ENCODE measurements at regions not wholly inside any gene's neighbourhood (a gene's known extent, or its start where the extent isn't known, plus 50 kb on each side); places are given as distances from the start of the nearest gene placed in this dataset.

GRCh38 chr3:28846971-28847478, 433.8 kb upstream of the RBMS3 start:
- Histone ChIP-seq H3K9me3 (ENCODE audit: control insufficient read depth, insufficient read depth, low read depth, low read length) (no peaks in the 10 kb centered on the region), H3K4me3 (ENCODE audit: low read depth in 2 of 2, low read length in 2 of 2) (no peak overlapping the region), H3K27me3 (ENCODE audit: control insufficient read depth, insufficient read depth, low read length) (no peaks in the 10 kb centered on the region), H3K27ac (ENCODE audit: low read length) (no peak overlapping the region), H3K36me3 (ENCODE audit: control insufficient read depth, insufficient read depth, low read length) (no peaks in the 10 kb centered on the region), H3K4me1 (ENCODE audit: control insufficient read depth, insufficient read depth, low read length) (no peaks in the 10 kb centered on the region)
- no TSS peak for BruUV-seq (replicated peaks)
- no peak for DNase-seq (ENCODE audit: low read depth, low spot score)
- ChIA-PET CTCF (no interaction called here), POLR2A (no interaction called here)
- ATAC-seq = no peak
- TF ChIP-seq SIN3A (IDR thresholded peaks at IDR 0.05; ENCODE audit: borderline replicate concordance, insufficient read depth, low read depth, low read length) (no peak), POLR2AphosphoS5 (IDR thresholded peaks at IDR 0.05; ENCODE audit: low read depth, low read length) (no peak), TCF7L2 (IDR thresholded peaks at IDR 0.05; ENCODE audit: low read depth, low read length) (no peak), CTCF (IDR thresholded peaks at IDR 0.05) (no peak), REST (IDR thresholded peaks at IDR 0.05; ENCODE audit: insufficient read depth in 1 of 2, low read depth in 2 of 2, low read length in 1 of 2) (no peak)
- in situ Hi-C loops (cut with HindIII; ENCODE audit: low pct_unique_long_range_greater_than_20kb, low sequenced_read_pairs) = no loop called here
- intact Hi-C loops (cut with micrococcal nuclease; ENCODE audit: unreplicated experiment) = no loop called here

- Histone ChIP-seq H3K4me3 (ENCODE audit: low read depth in 2 of 2, low read length in 2 of 2) (no peak overlapping the region), H3K27me3 (ENCODE audit: control insufficient read depth, insufficient read depth, low read length) (no peaks in the 10 kb centered on the region), H3K9me3 (ENCODE audit: control insufficient read depth, insufficient read depth, low read depth, low read length) (no peaks in the 10 kb centered on the region), H3K27ac (ENCODE audit: low read length) (no peak overlapping the region), H3K4me1 (ENCODE audit: control insufficient read depth, insufficient read depth, low read length) (no peaks in the 10 kb centered on the region), H3K36me3 (ENCODE audit: control insufficient read depth, insufficient read depth, low read length) (no peaks in the 10 kb centered on the region)
- BruUV-seq (replicated peaks) = no TSS peak
- POLR2A ChIA-PET = no interaction called here
- ATAC-seq = no peak
- no peak for TF ChIP-seq SIN3A (IDR thresholded peaks at IDR 0.05; ENCODE audit: borderline replicate concordance, insufficient read depth, low read depth, low read length)
- TF ChIP-seq POLR2AphosphoS5 (IDR thresholded peaks at IDR 0.05; ENCODE audit: low read depth, low read length) = no peak
- no peak for TF ChIP-seq REST (IDR thresholded peaks at IDR 0.05; ENCODE audit: insufficient read depth in 1 of 2, low read depth in 2 of 2, low read length in 1 of 2)
- no peak for TF ChIP-seq CTCF (IDR thresholded peaks at IDR 0.05)
- no peak for TF ChIP-seq TCF7L2 (IDR thresholded peaks at IDR 0.05; ENCODE audit: low read depth, low read length)
- CTCF ChIA-PET = no interaction called here
- intact Hi-C loops (cut with micrococcal nuclease; ENCODE audit: unreplicated experiment) (no loop called here), in situ Hi-C loops (cut with HindIII; ENCODE audit: low pct_unique_long_range_greater_than_20kb, low sequenced_read_pairs) (no loop called here)
- DNase-seq (ENCODE audit: low read depth, low spot score) = no peak
Observed at GRCh38 chr3:28847736-28848135, 433.1 kb upstream of the RBMS3 start.
